Retinal pigment epithelial cell (primary cell): ENCODE measurements at regions not wholly inside any gene's neighbourhood (a gene's known extent, or its start where the extent isn't known, plus 50 kb on each side); places are given as distances from the start of the nearest gene placed in this dataset.

Experiments used
- DNase-seq: peaks from one replicate; pipeline ENCODE4 v3.0.0-alpha.2; 2010; ENCODE audit warnings: low read depth
- H3K4me3 ChIP-seq: 2 replicates; pipeline ENCODE4 v1.5.1; 2011; ENCODE audit warnings: mild to moderate bottlenecking, low read length, control low read depth, moderate library complexity
- CTCF ChIP-seq: conservative IDR thresholded peaks from 2 replicates; pipeline ENCODE4 v1.5.1; 2011; ENCODE audit warnings: low read depth, low read length, control low read depth, inconsistent platforms

DNA sequence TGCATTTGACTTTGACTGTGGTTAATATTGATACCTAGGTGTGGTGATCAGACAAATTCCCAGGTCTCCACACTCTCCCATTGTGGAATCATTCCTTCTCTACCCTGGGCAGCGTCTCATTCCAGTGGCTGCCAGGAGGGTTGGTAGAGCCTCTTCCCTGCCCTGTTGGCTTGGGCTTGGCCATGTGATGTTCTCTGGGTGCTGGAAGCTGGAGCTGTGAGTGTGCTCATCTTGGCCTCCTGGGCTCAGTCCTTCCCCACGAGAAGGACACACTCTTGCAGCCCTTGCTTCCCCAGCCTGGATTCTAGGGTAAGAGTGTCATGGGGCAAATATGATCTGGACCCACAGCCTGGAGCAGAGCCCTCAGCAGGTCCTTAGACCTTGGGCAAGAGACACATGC lies 167.2 kb upstream of the IRX4 start:
- TF ChIP-seq CTCF: no peak
- H3K4me3 ChIP-seq: no peak overlapping the region
- DNase-seq: no peak

DNA sequence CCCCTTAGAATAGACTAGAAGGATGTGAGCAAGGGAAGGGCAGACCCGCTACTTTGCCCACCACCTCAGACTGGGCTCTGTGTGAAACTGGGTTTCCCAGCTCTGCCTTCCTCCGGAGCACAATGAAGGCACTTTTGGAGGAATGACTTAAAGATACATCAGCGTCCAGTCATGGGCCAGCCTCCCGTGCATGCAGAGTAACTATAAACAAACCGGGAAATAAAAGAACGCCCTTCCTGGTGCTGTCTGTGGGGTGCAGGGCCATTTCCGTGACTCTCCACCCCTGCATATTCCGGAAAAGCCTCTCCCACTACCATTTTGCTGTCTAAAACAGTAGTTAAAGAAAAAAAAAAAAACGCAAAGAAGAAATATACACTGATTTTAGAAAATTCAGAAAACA lies 165.9 kb upstream of the IRX4 start:
- DNase-seq: no peak
- no peak for TF ChIP-seq CTCF

DNA sequence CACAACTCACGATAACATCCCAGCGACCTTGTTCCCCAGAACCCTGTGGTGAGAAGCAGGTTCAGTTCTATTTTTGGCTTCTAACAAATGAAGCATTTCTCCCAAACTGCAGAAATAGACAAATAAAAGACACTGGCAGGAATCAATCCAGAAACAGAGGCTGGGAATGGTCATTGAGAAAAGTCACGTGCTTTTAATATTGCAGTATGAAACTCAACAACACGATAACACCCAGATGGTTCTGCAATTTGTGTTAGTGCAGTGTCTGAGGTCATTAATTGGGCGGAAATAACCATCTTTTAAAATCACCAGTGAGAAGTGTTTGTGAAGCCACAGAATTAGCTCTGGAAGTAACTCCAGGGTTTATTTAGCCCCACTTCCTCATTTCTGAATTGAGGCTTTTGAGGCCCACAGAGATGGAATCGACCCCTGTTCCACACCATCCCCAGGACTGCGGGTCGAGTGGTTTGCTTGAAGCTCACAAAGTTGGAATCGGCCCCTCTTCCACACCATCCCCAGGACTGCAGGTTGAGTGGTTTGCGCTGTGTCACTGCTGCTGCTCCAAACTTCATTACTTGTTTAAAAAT lies 164.7 kb upstream of the IRX4 start:
- TF ChIP-seq CTCF: no peak
- no peak for DNase-seq
- H3K4me3 ChIP-seq: no peak overlapping the region

More for the DNA sequence above, 165.9 kb upstream of the IRX4 start:
- no peak overlapping the region for H3K4me3 ChIP-seq

GRCh38 chr5:2044041-2044440 lies 161.3 kb upstream of the IRX4 start:
- no peak for TF ChIP-seq CTCF
- no peak overlapping the region for H3K4me3 ChIP-seq
- DNase-seq: no peak

- DNase-seq: no peak
- H3K4me3 ChIP-seq: no peak overlapping the region
Measured at GRCh38 chr5:2039180-2039531, 156.4 kb upstream of the IRX4 start.

GRCh38 chr5:2038321-2039179 lies 155.8 kb upstream of the IRX4 start:
- H3K4me3 ChIP-seq: no peak overlapping the region
- TF ChIP-seq CTCF: peak; percentile 58
- no peak for DNase-seq

More at GRCh38 chr5:2039180-2039531, 156.4 kb upstream of the IRX4 start:
- no peak for TF ChIP-seq CTCF

GRCh38 chr5:2036885-2037284 lies 154.2 kb upstream of the IRX4 start:
- no peak for TF ChIP-seq CTCF
- H3K4me3 ChIP-seq: no peak overlapping the region
- DNase-seq: no peak
